Neural progenitor cell (in vitro differentiated cells): ENCODE measurements at regions not wholly inside any gene's neighbourhood (a gene's known extent, or its start where the extent isn't known, plus 50 kb on each side); places are given as distances from the start of the nearest gene placed in this dataset.

Experiments
- CTCF ChIP-seq: fragments of 200-600 bp; sonication (generic); IDR thresholded peaks from 2 replicates; pipeline ENCODE4 v1.5.1; 2017; ENCODE audit warnings: antibody characterized with exemption, mild to moderate bottlenecking
- EZH2 ChIP-seq: fragments of 200-600 bp; sonication (generic); IDR thresholded peaks from 2 replicates; pipeline ENCODE4 v1.6.1; 2017; ENCODE audit warnings: antibody characterized with exemption, mild to moderate bottlenecking, moderate library complexity
- EZH2phosphoT487 ChIP-seq: fragments of 200-600 bp; sonication (generic); IDR thresholded peaks from 2 replicates; pipeline ENCODE4 v1.6.1; 2017; ENCODE audit warnings: antibody characterized with exemption

- TF ChIP-seq CTCF (no peak), EZH2 (no peak), EZH2phosphoT487 (no peak)
Measured at GRCh38 chr2:145332210-145332898, 812.4 kb upstream of the ZEB2 start.
